Suprapubic skin (tissue), 3 donors: ENCODE measurements at regions not wholly inside any gene's neighbourhood (a gene's known extent, or its start where the extent isn't known, plus 50 kb on each side); places are given as distances from the start of the nearest gene placed in this dataset.

Experiments
- EP300 ChIP-seq: sonication (generic); formaldehyde crosslinking; IDR thresholded peaks from one replicate; pipeline ENCODE4 v1.6.1; 2017; ENCODE audit warnings: antibody characterized with exemption
- POLR2A ChIP-seq, 2 donors: fragments of 450-650 bp; IDR thresholded peaks; one replicate each; pipeline ENCODE4 v1.6.1; 2017; ENCODE audit warnings: antibody characterized with exemption in 2 of 2, mild to moderate bottlenecking in 2 of 2, moderate library complexity in 2 of 2
- TF ChIP-seq, protein P1 (sequence below), 2 donors: fragments of 200-600 bp in 1 of 2; fragments of 450-650 bp in 1 of 2; sonication (generic) in 1 of 2; IDR thresholded peaks; one replicate each; pipeline ENCODE4 v1.5.1; 2016 to 2019; ENCODE audit warnings: antibody characterized with exemption in 2 of 2, mild to moderate bottlenecking in 1 of 2, moderate library complexity in 1 of 2

DNA sequence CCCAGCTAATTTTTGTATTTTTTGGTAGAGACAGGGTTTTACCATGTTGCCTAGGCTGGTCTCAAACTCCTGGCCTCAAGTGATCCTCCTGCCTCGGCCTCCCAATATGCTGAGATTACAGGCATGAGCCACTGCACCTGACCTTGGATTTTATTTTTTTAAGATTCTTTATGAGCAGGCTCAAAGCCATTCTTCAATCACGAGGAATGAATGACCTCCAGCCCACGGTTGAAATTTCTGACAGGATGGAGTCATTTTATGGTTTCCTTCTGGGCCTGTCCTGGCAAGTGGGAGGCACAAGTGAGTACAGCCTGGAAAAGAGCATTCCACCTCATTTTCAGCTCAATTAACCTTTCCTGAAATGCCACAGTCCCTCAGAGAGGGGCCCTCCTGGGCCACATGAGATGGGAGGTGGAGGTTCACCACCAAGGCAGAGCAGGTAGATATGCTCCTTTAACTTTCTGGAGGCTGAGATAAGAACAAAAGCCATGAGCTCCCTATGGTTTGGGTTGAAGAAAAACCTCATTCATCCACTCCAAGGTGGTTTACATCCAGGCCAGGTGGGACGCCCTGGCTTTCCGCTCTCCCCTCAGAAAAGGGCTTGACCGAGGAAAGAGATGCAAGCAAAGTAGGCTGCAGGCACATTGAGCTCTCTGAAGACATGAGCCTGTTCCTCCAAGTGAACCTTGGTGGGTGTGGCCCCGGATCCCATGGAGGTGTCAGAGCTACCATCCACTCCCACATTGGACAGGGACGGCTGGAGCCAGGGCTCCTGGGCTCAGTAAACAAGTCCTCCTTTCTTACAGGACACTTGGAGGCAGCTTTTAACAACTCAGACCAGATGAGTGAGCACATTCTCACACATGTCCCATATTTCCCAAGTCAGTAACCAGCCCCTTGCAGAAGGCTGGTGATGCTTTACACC is 208.5 kb upstream of the SSTR4 start:
- TF ChIP-seq EP300 (no peak), POLR2A (IDR thresholded peaks at IDR 0.05) (no peak)
- TF ChIP-seq, protein P1, sequence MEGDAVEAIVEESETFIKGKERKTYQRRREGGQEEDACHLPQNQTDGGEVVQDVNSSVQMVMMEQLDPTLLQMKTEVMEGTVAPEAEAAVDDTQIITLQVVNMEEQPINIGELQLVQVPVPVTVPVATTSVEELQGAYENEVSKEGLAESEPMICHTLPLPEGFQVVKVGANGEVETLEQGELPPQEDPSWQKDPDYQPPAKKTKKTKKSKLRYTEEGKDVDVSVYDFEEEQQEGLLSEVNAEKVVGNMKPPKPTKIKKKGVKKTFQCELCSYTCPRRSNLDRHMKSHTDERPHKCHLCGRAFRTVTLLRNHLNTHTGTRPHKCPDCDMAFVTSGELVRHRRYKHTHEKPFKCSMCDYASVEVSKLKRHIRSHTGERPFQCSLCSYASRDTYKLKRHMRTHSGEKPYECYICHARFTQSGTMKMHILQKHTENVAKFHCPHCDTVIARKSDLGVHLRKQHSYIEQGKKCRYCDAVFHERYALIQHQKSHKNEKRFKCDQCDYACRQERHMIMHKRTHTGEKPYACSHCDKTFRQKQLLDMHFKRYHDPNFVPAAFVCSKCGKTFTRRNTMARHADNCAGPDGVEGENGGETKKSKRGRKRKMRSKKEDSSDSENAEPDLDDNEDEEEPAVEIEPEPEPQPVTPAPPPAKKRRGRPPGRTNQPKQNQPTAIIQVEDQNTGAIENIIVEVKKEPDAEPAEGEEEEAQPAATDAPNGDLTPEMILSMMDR (IDR thresholded peaks at IDR 0.05) = no peak
